ENCODE measurements at regions not wholly inside any gene's neighbourhood (a gene's known extent, or its start where the extent isn't known, plus 50 kb on each side); places are given as distances from the start of the nearest gene placed in this dataset.
"Not testable (repeated sequence)": the region's sequence is repeated elsewhere in the genome, so short reads cannot be mapped to it uniquely, and the experiment has no call there.

DNA sequence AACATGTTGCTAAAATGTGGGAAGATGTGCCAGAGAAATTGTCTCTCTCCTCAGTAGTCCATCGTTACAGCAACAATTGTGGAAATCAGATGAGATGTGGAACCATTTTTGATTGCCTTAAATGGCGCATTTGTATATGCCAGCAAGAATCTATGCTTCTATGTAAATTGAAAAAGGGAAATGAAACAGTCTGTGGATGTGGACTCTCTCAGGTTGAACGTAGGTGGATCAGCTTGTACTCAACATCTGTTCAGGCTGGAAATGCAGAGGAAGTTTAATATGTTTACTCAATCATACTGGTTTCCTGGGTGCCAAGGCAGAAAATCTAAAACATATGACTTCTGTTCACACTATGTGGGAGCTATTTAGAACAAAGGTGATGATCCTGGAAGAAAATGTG is 490.7 kb upstream of the ZNF337 start:
- TF ChIP-seq CTCF (IDR thresholded peaks at IDR 0.05; ENCODE audit: poor library complexity, severe bottlenecking); EZH2 (IDR thresholded peaks at IDR 0.05; ENCODE audit: borderline replicate concordance, insufficient read depth, low read length, poor library complexity, severe bottlenecking); RAD21 (conservative IDR thresholded peaks at IDR 0.05); REST (IDR thresholded peaks at IDR 0.05; ENCODE audit: borderline replicate concordance); TAF1 (IDR thresholded peaks at IDR 0.05; ENCODE audit: low read depth): not testable (repeated sequence)
